NCI-H2107 treated with DMSO at 0.1 percent for 48 hours (cell line): ENCODE measurements at regions not wholly inside any gene's neighbourhood (a gene's known extent, or its start where the extent isn't known, plus 50 kb on each side); places are given as distances from the start of the nearest gene placed in this dataset.

Source experiments
- DNase-seq: peaks from one replicate; lab custom pipeline; 2025; ENCODE audit not compliant: unreplicated experiment; lab: John Stamatoyannopoulos, UW

GRCh38 chr9:85213650-85214607, 527.8 kb downstream of the AGTPBP1 start:
- DNase-seq: no peak

- DNase-seq: no peak
Measured at GRCh38 chr9:85212887-85213286, 528.9 kb downstream of the AGTPBP1 start.

- DNase-seq: no peak
Measured at GRCh38 chr9:85212209-85212608, 529.5 kb downstream of the AGTPBP1 start.

- DNase-seq: no peak
Measured at GRCh38 chr9:85208666-85209065, 533.1 kb downstream of the AGTPBP1 start.

GRCh38 chr9:85204176-85204575, 534.6 kb downstream of the NTRK2 start:
- DNase-seq: no peak

GRCh38 chr9:85202596-85202995, 533.1 kb downstream of the NTRK2 start:
- DNase-seq: no peak

GRCh38 chr9:85200726-85201404, 531.3 kb downstream of the NTRK2 start:
- no peak for DNase-seq

- DNase-seq: no peak
Measured at GRCh38 chr9:85199866-85200495, 530.5 kb downstream of the NTRK2 start.

- DNase-seq: no peak
Measured at GRCh38 chr9:85192750-85193149, 523.2 kb downstream of the NTRK2 start.

GRCh38 chr9:85186218-85186585, 516.7 kb downstream of the NTRK2 start:
- DNase-seq: no peak

- DNase-seq: no peak
Measured at GRCh38 chr9:85185486-85186217, 516.1 kb downstream of the NTRK2 start.

- DNase-seq: no peak
Measured at GRCh38 chr9:85182383-85182782, 512.9 kb downstream of the NTRK2 start.

GRCh38 chr9:85178474-85178873, 508.9 kb downstream of the NTRK2 start:
- DNase-seq: no peak

- no peak for DNase-seq
Measured at GRCh38 chr9:85173967-85174366, 504.4 kb downstream of the NTRK2 start.

- no peak for DNase-seq
Measured at GRCh38 chr9:85172001-85172978, 502.8 kb downstream of the NTRK2 start.

- no peak for DNase-seq
Measured at GRCh38 chr9:85171163-85171562, 501.6 kb downstream of the NTRK2 start.

- no peak for DNase-seq
Measured at GRCh38 chr9:85168412-85168811, 498.9 kb downstream of the NTRK2 start.

- DNase-seq: no peak
Measured at GRCh38 chr9:85167146-85167545, 497.6 kb downstream of the NTRK2 start.

GRCh38 chr9:85163825-85164224, 494.3 kb downstream of the NTRK2 start:
- DNase-seq: no peak

GRCh38 chr9:85163415-85163814, 493.9 kb downstream of the NTRK2 start:
- DNase-seq: no peak
